K562 (cell line): ENCODE measurements at regions not wholly inside any gene's neighbourhood (a gene's known extent, or its start where the extent isn't known, plus 50 kb on each side); places are given as distances from the start of the nearest gene placed in this dataset.

Source experiments
- ATAC-seq: fragments of 200-7000 bp; cut with Tn5 transposase; 3 replicates; pipeline ENCODE4 v1.9.1; 2020; ENCODE audit warnings: moderate library complexity
- BruUV-seq: library from RNA; stranded (reverse); fragments of 400-500 nt; replicated peaks from 2 replicates; lab custom pipeline; 2021; lab: Mats Ljungman, UMichigan
- CTCF ChIA-PET: fragments of 300-600 bp; formaldehyde crosslinking; extraction: SDS; loops from one replicate; lab custom pipeline; 2021; ENCODE audit warnings: low intra/inter-chr PET ratio; lab: Yijun Ruan, JAX
- POLR2A ChIA-PET: fragments of 300-600, 350-650 bp; sonication (Branson Sonifier 250); formaldehyde crosslinking; extraction: SDS; loops from one replicate; lab custom pipeline; 2021; ENCODE audit warnings: antibody characterized with exemption, inconsistent platforms; lab: Yijun Ruan, JAX
- DNase-seq, 4 experiments: peaks; one replicate each; pipeline versions ENCODE4 v3.0.0 to v3.0.0-alpha.2; 2011 to 2018; ENCODE audit warnings: low spot score in 3 of 4, mixed read lengths in 3 of 4; ENCODE audit errors: extremely low read depth in 1 of 4
- FAIRE-seq: peaks from 2 replicates; lab custom pipeline; 2011; peaks lifted over from hg19 to GRCh38; lab: Jason Lieb, UNC
- H2AFZ ChIP-seq: 2 replicates; pipeline ENCODE4 v1.6.0; 2011; ENCODE audit warnings: low read depth, low read length, control low read depth, inconsistent platforms
- H3K27ac ChIP-seq: fragments of 200-600 bp; 3 replicates; pipeline ENCODE4 v1.8.0; 2011; ENCODE audit warnings: low read depth, mild to moderate bottlenecking, control low read depth, inconsistent platforms, low read length, moderate library complexity, mixed read lengths; ENCODE audit errors: extremely low read depth
- H3K27me3 ChIP-seq, 2 experiments: fragments of 300-600 bp in 1 of 2; 2 replicates in 1 of 2; 3 replicates in 1 of 2; pipeline versions ENCODE4 v1.6.0 to v1.8.0; 2011; ENCODE audit warnings: inconsistent platforms in 2 of 2, low read length in 2 of 2, mild to moderate bottlenecking in 1 of 2, mixed read lengths in 1 of 2, moderate library complexity in 1 of 2; ENCODE audit not compliant: control insufficient read depth in 2 of 2, insufficient read depth in 2 of 2
- H3K36me3 ChIP-seq: fragments of 300-600 bp; 3 replicates; pipeline ENCODE4 v1.8.0; 2011; ENCODE audit warnings: mild to moderate bottlenecking, low read length, inconsistent platforms; ENCODE audit not compliant: control insufficient read depth, insufficient read depth
- H3K4me1 ChIP-seq, 2 experiments: fragments of 200-600 bp in 1 of 2; replicated peaks in 1 of 2; 2 replicates in 1 of 2; 3 replicates in 1 of 2; pipeline versions ENCODE4 v1.5.1 to v1.8.0; 2011; ENCODE audit warnings: inconsistent platforms in 2 of 2, low read length in 2 of 2, mild to moderate bottlenecking in 1 of 2, mixed read lengths in 1 of 2, moderate library complexity in 1 of 2; ENCODE audit not compliant: control insufficient read depth in 2 of 2, insufficient read depth in 2 of 2
- H3K4me2 ChIP-seq: 2 replicates; pipeline ENCODE4 v1.6.1; 2011; ENCODE audit warnings: low read length, control low read depth, inconsistent platforms, mixed read lengths; ENCODE audit not compliant: insufficient read depth
- H3K4me3 ChIP-seq: fragments of 200-600 bp; sonication (generic), shearing (Covaris generic); 2 replicates; pipeline ENCODE4 v1.5.1; 2016; ENCODE audit warnings: control low read depth, inconsistent platforms
- H3K79me2 ChIP-seq: fragments of 200-600 bp; 3 replicates; pipeline ENCODE4 v1.8.0; 2011; ENCODE audit warnings: low read length, inconsistent platforms; ENCODE audit not compliant: control insufficient read depth, insufficient read depth
- H3K9ac ChIP-seq, 2 experiments: 2 replicates each; pipeline versions ENCODE4 v1.6.0 to v1.6.1; 2011; ENCODE audit warnings: low read depth in 2 of 2, low read length in 2 of 2, control low read depth in 1 of 2, inconsistent platforms in 1 of 2, mild to moderate bottlenecking in 1 of 2, mixed read lengths in 1 of 2; ENCODE audit not compliant: insufficient read depth in 1 of 2
- H3K9me1 ChIP-seq: one replicate; pipeline ENCODE4 v1.6.0; 2011; ENCODE audit warnings: inconsistent platforms, mild to moderate bottlenecking, low read length, moderate library complexity; ENCODE audit not compliant: control insufficient read depth, insufficient read depth
- H3K9me3 ChIP-seq: replicated peaks from 2 replicates; pipeline ENCODE4 v1.5.1; 2011; ENCODE audit warnings: low read depth, low read length, inconsistent platforms; ENCODE audit not compliant: control insufficient read depth, insufficient read depth
- H4K20me1 ChIP-seq: replicated peaks from 2 replicates; pipeline ENCODE4 v1.6.1; 2011; ENCODE audit warnings: low read length, inconsistent platforms, mixed read lengths; ENCODE audit not compliant: control insufficient read depth, insufficient read depth
- BACH1 ChIP-seq: fragments of 200-800 bp; sonication (Bioruptor generic); IDR thresholded peaks from 2 replicates; pipeline ENCODE4 v1.6.1; 2016; ENCODE audit warnings: missing genetic modification characterization, missing compliant biosample characterization
- E2F5 ChIP-seq: sonication (generic); formaldehyde crosslinking; IDR thresholded peaks from 2 replicates; pipeline ENCODE4 v1.8.0; 2022; ENCODE audit warnings: mild to moderate bottlenecking, missing genetic modification reagents
- HNRNPUL1 ChIP-seq: fragments of 200-400 bp; formaldehyde crosslinking; IDR thresholded peaks from 2 replicates; pipeline ENCODE4 v1.6.1; 2017; ENCODE audit warnings: low read length
- MAFG ChIP-seq: fragments of 450-650 bp; conservative IDR thresholded peaks from 2 replicates; pipeline ENCODE4 v1.6.1; 2016; ENCODE audit warnings: missing genetic modification characterization, missing compliant biosample characterization
- NFIC ChIP-seq: fragments of 450-650 bp; IDR thresholded peaks from 2 replicates; pipeline ENCODE4 v1.6.1; 2017; ENCODE audit warnings: mild to moderate bottlenecking, inconsistent platforms
- POLR2B ChIP-seq: fragments of 450-650 bp; IDR thresholded peaks from 2 replicates; pipeline ENCODE4 v1.6.1; 2018; ENCODE audit warnings: low read depth; ENCODE audit not compliant: partially characterized antibody
- PYGO2 ChIP-seq: fragments of 450-650 bp; IDR thresholded peaks from 2 replicates; pipeline ENCODE4 v1.6.1; 2016; ENCODE audit warnings: mild to moderate bottlenecking, missing genetic modification characterization, moderate library complexity, missing compliant biosample characterization
- ZMIZ1 ChIP-seq, 2 experiments: fragments of 150-350 bp in 1 of 2; IDR thresholded peaks; 2 replicates each; pipeline ENCODE4 v1.6.1; 2012 to 2016; ENCODE audit warnings: low read depth in 2 of 2, low read length in 2 of 2, mild to moderate bottlenecking in 1 of 2, moderate library complexity in 1 of 2
- ZNF133 ChIP-seq: fragments of 250-450 bp; sonication (Bioruptor Pico); IDR thresholded peaks from 2 replicates; pipeline ENCODE4 v1.4.0; 2020; ENCODE audit warnings: mild to moderate bottlenecking
- ZNF253 ChIP-seq: fragments of 250-450 bp; sonication (Bioruptor Pico); conservative IDR thresholded peaks from 2 replicates; pipeline ENCODE4 v1.6.1; 2021; ENCODE audit warnings: mild to moderate bottlenecking
- ZNF696 ChIP-seq: fragments of 250-450 bp; sonication (Bioruptor Pico); conservative IDR thresholded peaks from 2 replicates; pipeline ENCODE4 v1.4.0; 2020; ENCODE audit warnings: mild to moderate bottlenecking, moderate library complexity
- WGBS: fragments of 100-300 bp; shearing (Covaris generic); methylation state at CpG from one replicate; pipeline ENCODE4 v1.1.6; 2016; ENCODE audit warnings: low coverage, mixed read lengths; ENCODE audit not compliant: insufficient coverage; ENCODE audit errors: missing lambda C conversion rate; 5-methylcytosine and 5-hydroxymethylcytosine counted together
- in situ Hi-C: fragments of 300-500 bp; cut with MboI; formaldehyde crosslinking; loops from 4 replicates; pipeline ENCODE4 v1.15.0; 2018; ENCODE audit warnings: inconsistent platforms, mixed read lengths
- intact Hi-C: fragments of 100-400 bp; cut with micrococcal nuclease; formaldehyde crosslinking; loops from 2 replicates; pipeline ENCODE4 v1.14.2; 2022
- TF ChIP-seq, protein P1 (sequence below): sonication (generic); formaldehyde crosslinking; IDR thresholded peaks from 2 replicates; pipeline ENCODE4 v1.8.0; 2022; ENCODE audit warnings: mild to moderate bottlenecking, missing genetic modification reagents, borderline replicate concordance

GRCh38 chr12:116635487-116635886 lies 76.3 kb downstream of the MAP1LC3B2 start:
- in situ Hi-C loops = no loop called here

More at GRCh38 chr12:116635487-116635886, 76.3 kb downstream of the MAP1LC3B2 start:
- TF ChIP-seq NFIC (no peak), PYGO2 (tag) (no peak), POLR2B (no peak), MAFG (no peak), E2F5 (CRISPR knock-in tag) (no peak), ZNF253 (CRISPR knock-in tag) (no peak), ZNF696 (CRISPR knock-in tag) (no peak), ZMIZ1 (IDR thresholded peaks at IDR 0.05; ENCODE audit: low read depth in 2 of 2, low read length in 2 of 2) (no peak), ZNF133 (CRISPR knock-in tag) (no peak), HNRNPUL1 (no peak), BACH1 (tag) (no peak)
- TF ChIP-seq, protein P1, sequence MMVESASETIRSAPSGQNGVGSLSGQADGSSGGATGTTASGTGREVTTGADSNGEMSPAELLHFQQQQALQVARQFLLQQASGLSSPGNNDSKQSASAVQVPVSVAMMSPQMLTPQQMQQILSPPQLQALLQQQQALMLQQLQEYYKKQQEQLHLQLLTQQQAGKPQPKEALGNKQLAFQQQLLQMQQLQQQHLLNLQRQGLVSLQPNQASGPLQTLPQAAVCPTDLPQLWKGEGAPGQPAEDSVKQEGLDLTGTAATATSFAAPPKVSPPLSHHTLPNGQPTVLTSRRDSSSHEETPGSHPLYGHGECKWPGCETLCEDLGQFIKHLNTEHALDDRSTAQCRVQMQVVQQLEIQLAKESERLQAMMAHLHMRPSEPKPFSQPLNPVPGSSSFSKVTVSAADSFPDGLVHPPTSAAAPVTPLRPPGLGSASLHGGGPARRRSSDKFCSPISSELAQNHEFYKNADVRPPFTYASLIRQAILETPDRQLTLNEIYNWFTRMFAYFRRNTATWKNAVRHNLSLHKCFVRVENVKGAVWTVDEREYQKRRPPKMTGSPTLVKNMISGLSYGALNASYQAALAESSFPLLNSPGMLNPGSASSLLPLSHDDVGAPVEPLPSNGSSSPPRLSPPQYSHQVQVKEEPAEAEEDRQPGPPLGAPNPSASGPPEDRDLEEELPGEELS (CRISPR knock-in tag) = no peak
- Histone ChIP-seq H3K9me3 (no peaks in the 10 kb centered on the region), H3K9me1 (no peaks in the 10 kb centered on the region), H3K36me3 (no peaks in the 10 kb centered on the region), H4K20me1 (no peaks in the 10 kb centered on the region; the same call in 1 of the 2 replicates), H3K4me2 (no peak overlapping the region), H3K79me2 (no peaks in the 10 kb centered on the region), H3K4me3 (no peak overlapping the region), H2AFZ (no peak overlapping the region), H3K27ac (no peak overlapping the region), H3K9ac (no peak overlapping the region), H3K4me1 (peaks cover 0 to 2% of the 10 kb centered on the region in 2 experiments; a peak in 1 of 5 replicates), H3K27me3 (peaks cover 5 to 26% of the 10 kb centered on the region in 2 experiments; a peak in 4 of 5 replicates)
- WGBS = 42% methylated on average over 9 of the region's 9 CpGs
- intact Hi-C loops = no loop called here
- ChIA-PET CTCF (no interaction called here), POLR2A (no interaction called here)
- BruUV-seq = no TSS peak
- ATAC-seq = no peak
- no peak for DNase-seq
- FAIRE-seq = no peak
